A549 (cell line): ENCODE measurements at regions not wholly inside any gene's neighbourhood (a gene's known extent, or its start where the extent isn't known, plus 50 kb on each side); places are given as distances from the start of the nearest gene placed in this dataset.

ENCODE experiments used
- CHD2 ChIP-seq: fragments of 150-350 bp; IDR thresholded peaks from 2 replicates; pipeline ENCODE4 v1.6.1; 2014; ENCODE audit warnings: low read length; ENCODE audit not compliant: partially characterized antibody
- CTCF ChIP-seq: fragments of >200 bp; sonication (Bioruptor Twin); formaldehyde crosslinking; IDR thresholded peaks from 3 replicates; pipeline ENCODE4 v1.5.1; 2016
- E2F6 ChIP-seq: IDR thresholded peaks from 2 replicates; pipeline ENCODE4 v1.6.1; 2012; ENCODE audit warnings: low read depth, borderline replicate concordance
- EP300 ChIP-seq, 2 experiments: fragments of >200 bp; sonication (Bioruptor Twin); formaldehyde crosslinking; IDR thresholded peaks; 2 replicates in 1 of 2; 3 replicates in 1 of 2; pipeline ENCODE4 v1.6.1; 2016 to 2017
- MAZ ChIP-seq: fragments of 150-350 bp; IDR thresholded peaks from 2 replicates; pipeline ENCODE4 v1.6.1; 2014; ENCODE audit warnings: antibody characterized with exemption, low read depth, low read length, borderline replicate concordance
- PHF8 ChIP-seq: fragments of 200-600 bp; sonication (generic); IDR thresholded peaks from 2 replicates; pipeline ENCODE4 v1.6.1; 2016; ENCODE audit warnings: low read depth, mild to moderate bottlenecking, antibody characterized with exemption, moderate library complexity, borderline replicate concordance
- SMC3 ChIP-seq: fragments of >200 bp; sonication (Bioruptor Twin); formaldehyde crosslinking; IDR thresholded peaks from 3 replicates; pipeline ENCODE4 v1.6.1; 2018; ENCODE audit warnings: inconsistent platforms
- USF2 ChIP-seq: fragments of 450-650 bp; IDR thresholded peaks from 2 replicates; pipeline ENCODE4 v1.6.1; 2014; ENCODE audit warnings: antibody characterized with exemption
- ZFP36 ChIP-seq: fragments of 450-650 bp; IDR thresholded peaks from 2 replicates; pipeline ENCODE4 v1.6.1; 2014; ENCODE audit warnings: borderline replicate concordance; ENCODE audit not compliant: partially characterized antibody
- TF ChIP-seq, protein P1 (sequence below): IDR thresholded peaks from 2 replicates; pipeline ENCODE4 v1.6.1; 2012

DNA sequence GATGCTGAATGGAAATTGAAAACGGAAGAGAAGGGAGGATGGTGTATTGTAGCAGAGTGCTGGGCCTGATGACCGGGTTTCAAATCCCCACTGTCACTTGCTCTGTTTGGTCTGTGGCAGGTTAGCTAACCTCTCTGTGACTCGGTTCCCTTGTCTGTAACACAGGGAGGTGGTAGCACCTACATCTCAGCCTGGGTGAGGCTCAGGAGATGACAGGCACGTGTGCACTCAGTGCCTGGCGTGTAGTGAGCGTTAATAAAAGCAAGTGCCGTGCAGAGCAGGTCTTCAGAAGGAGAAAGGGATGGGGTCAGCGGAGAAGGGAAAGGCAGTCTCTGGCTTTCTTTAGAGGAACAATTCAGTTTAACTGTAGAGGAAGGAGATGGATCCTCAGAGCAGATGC is 125.5 kb upstream of the SMIM21 start:
- no peak for TF ChIP-seq CTCF
- TF ChIP-seq ZFP36, result no peak
- TF ChIP-seq E2F6, result no peak
- TF ChIP-seq CHD2, result no peak
- no peak for TF ChIP-seq SMC3
- no peak for TF ChIP-seq USF2
- no peak for TF ChIP-seq MAZ
- no peak for TF ChIP-seq EP300 (IDR thresholded peaks at IDR 0.05)
- TF ChIP-seq, protein P1, sequence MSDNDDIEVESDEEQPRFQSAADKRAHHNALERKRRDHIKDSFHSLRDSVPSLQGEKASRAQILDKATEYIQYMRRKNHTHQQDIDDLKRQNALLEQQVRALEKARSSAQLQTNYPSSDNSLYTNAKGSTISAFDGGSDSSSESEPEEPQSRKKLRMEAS, result no peak
- no peak for TF ChIP-seq PHF8
